SK-N-SH treated with all-trans-retinoic acid at 6 μM for 48 hours (cell line): ENCODE measurements at regions not wholly inside any gene's neighbourhood (a gene's known extent, or its start where the extent isn't known, plus 50 kb on each side); places are given as distances from the start of the nearest gene placed in this dataset.

ENCODE experiments used
- ARNTL ChIP-seq: fragments of 450-650 bp; formaldehyde crosslinking; IDR thresholded peaks from 2 replicates; pipeline ENCODE4 v1.5.0; 2020; ENCODE audit warnings: low read depth, mild to moderate bottlenecking, moderate library complexity, borderline replicate concordance
- ESRRG ChIP-seq: fragments of 250-450 bp; sonication (Bioruptor Pico); IDR thresholded peaks from 2 replicates; pipeline ENCODE4 v1.6.1; 2021; ENCODE audit warnings: mild to moderate bottlenecking
- GLIS3 ChIP-seq: fragments of 250-450 bp; sonication (Bioruptor Pico); IDR thresholded peaks from 2 replicates; pipeline ENCODE4 v1.5.0; 2020; ENCODE audit warnings: mild to moderate bottlenecking, moderate library complexity
- PATZ1 ChIP-seq: fragments of 250-450 bp; sonication (Bioruptor Pico); IDR thresholded peaks from 2 replicates; pipeline ENCODE4 v1.8.0; 2020; ENCODE audit warnings: mild to moderate bottlenecking, moderate library complexity, borderline replicate concordance
- POU6F1 ChIP-seq: fragments of 250-450 bp; sonication (Bioruptor Pico); IDR thresholded peaks from 2 replicates; pipeline ENCODE4 v1.8.0; 2021; ENCODE audit warnings: low read depth, mild to moderate bottlenecking, moderate library complexity, borderline replicate concordance
- PPARA ChIP-seq: fragments of 250-450 bp; sonication (Bioruptor Pico); IDR thresholded peaks from 2 replicates; pipeline ENCODE4 v1.5.0; 2020; ENCODE audit warnings: mild to moderate bottlenecking, borderline replicate concordance
- RARB ChIP-seq: fragments of 250-450 bp; sonication (Bioruptor Pico); IDR thresholded peaks from 2 replicates; pipeline ENCODE4 v1.8.0; 2021; ENCODE audit warnings: mild to moderate bottlenecking, moderate library complexity
- TOX ChIP-seq: fragments of 250-450 bp; sonication (Bioruptor Pico); IDR thresholded peaks from 2 replicates; pipeline ENCODE4 v1.8.0; 2021; ENCODE audit warnings: mild to moderate bottlenecking, moderate library complexity, borderline replicate concordance
- TSHZ2 ChIP-seq: fragments of 250-450 bp; sonication (Bioruptor Pico); IDR thresholded peaks from 2 replicates; pipeline ENCODE4 v1.5.0; 2020; ENCODE audit warnings: mild to moderate bottlenecking, moderate library complexity
- ZFP3 ChIP-seq: fragments of 250-450 bp; sonication (Bioruptor Pico); IDR thresholded peaks from 2 replicates; pipeline ENCODE4 v1.5.0; 2020; ENCODE audit warnings: mild to moderate bottlenecking, moderate library complexity

GRCh38 chr12:89237763-89238162 lies 114.5 kb downstream of the DUSP6 start:
- TF ChIP-seq PATZ1 (CRISPR knock-in tag) (no peak), ESRRG (no peak), ARNTL (CRISPR knock-in tag) (no peak), RARB (CRISPR knock-in tag) (no peak), TOX (no peak), GLIS3 (CRISPR knock-in tag) (no peak), PPARA (CRISPR knock-in tag) (no peak), ZFP3 (no peak), TSHZ2 (CRISPR knock-in tag) (no peak), POU6F1 (CRISPR knock-in tag) (no peak)
